Stromal cell of bone marrow (primary cell): ENCODE measurements at regions not wholly inside any gene's neighbourhood (a gene's known extent, or its start where the extent isn't known, plus 50 kb on each side); places are given as distances from the start of the nearest gene placed in this dataset.
A peak's percentile ranks its signal among the peaks of the same experiment; 100 is the strongest.
"Not testable (repeated sequence)": the region's sequence is repeated elsewhere in the genome, so short reads cannot be mapped to it uniquely, and the experiment has no call there.

Source experiments
- DNase-seq: peaks from one replicate; pipeline ENCODE4 v3.0.0-alpha.2; 2012; ENCODE audit warnings: low read depth

DNA sequence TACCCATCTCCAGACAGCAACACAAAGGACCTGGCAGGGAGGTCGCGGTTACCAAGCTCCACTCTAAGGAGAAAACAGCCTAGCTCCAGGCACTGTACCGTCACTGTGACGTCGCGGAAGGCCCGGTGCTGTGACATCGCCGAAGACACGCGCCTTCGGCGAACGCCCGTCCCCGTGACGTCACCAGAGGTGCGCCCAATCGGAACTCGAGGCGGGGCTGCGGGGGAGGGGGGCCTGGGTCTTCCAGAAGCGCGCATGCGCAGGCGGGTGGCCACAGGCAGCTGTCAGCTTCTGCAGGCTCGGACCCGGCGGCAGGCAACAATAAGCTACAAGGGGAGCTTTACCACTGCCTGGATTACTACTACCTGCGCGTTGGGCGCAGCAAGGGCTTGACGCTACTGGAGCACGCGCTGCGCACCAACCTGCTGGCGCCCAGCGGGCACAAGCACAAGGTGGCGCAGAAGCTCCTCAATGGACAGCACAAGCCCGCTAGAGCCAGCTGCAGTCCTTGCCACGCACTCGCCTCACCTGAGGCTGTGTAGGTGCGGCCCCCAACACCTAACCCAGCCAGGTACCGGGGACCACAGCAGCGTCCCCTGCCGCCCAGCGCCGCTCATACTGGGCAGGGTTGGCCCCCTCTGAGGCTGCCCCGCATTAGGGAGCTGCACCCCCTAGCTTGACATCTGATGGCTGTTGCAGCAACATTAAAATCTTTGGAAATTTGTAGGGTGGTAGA, 208.4 kb downstream of the TPST1 start:
- peak; percentile 19 for DNase-seq

DNA sequence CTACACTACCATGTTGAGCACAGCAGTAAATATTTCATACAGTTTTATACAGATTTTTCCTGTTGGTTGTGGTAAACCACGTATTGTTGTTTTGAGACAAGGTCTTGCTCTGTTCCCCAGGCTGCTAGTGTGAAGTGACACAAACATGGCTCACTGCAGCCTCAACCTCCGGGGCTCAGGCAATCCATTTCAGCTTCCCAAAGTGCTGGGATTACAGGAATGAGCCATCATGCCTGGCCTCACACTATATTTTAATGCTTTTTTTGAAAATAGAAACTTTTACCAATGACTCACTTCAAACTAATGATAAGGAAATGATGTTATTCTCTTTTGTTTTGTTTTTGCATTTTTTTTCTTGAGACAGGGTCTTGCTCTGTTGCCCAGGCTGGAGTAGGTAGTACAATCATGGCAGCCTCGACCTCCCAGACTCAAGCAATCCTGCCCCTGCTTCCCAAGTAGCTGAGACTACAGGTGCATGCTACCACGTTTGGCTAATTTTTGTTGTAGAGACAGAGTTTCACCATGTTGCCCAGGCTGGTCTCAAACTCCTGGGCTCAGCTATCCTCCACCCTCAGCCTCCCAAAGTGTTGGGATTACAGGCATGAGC, 210.6 kb downstream of the TPST1 start:
- DNase-seq: no peak

DNA sequence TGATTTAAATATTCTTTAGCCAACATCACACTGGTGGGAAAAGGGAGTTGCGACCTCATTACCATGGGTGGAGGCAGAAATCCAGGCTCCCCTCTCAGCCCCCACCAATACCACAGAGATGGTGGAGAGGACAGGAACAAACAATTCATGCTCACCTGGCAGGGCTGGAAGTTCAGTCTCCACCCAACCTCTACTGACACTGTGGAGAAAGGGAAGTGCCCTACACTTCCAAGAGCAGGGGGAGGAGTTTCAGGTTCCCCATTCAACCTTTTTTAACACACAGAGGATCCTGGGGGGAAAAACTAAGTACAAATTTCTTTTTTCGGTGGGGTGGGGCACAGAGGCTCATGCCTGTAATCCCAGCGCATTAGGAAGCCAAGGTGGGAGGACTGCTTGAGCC, 210.1 kb upstream of the KCTD7 start:
- DNase-seq: no peak

DNA sequence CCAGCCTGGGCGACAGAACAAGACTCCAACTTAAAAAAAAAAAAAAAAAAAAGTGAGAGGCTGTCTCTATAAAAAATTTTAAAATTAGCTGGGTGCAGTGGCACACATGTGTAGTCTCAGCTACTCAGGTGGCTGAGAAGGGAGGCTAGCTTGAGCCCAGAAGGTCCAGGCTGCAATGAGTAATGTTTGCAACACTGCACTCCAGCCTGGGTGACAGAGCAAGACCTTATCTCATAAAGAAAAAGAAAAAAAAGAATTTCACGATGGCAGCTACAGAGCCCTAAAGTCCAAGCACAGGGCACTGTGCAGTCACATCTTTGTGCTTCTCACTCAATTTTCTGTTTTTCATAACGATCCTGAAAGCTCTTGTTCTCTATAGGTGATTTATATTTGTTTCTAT, 209.5 kb upstream of the KCTD7 start:
- DNase-seq: no peak

DNA sequence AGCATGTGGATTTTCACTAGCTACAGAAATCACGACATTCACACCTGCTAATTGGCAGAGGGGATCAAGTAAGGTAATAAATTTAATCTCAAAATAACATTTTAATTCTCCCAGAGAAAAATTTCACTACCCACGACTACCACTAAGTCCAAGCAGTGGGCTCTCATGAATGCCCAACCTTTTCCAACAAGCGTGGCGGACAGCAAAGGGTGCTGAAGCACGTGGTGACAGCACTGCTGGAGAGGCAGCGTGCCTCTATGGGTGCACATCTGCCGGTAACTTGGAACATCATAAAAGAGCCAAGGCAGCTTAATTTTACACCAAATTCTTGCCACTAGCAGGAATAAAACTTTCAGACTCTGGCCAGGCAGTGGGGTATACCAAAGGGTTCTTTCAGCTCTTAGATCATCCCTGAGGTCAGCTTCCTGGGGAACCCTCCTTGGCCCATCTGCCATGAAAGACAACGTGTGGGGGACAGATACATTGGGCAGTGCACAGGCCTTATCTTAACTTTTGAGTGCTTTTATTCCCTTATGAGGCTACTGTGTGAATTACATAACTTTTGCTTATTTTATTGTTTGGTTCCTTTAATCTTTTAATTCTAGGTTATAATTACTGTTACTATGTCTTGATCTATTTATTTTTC, 206.7 kb upstream of the KCTD7 start:
- no peak for DNase-seq

DNA sequence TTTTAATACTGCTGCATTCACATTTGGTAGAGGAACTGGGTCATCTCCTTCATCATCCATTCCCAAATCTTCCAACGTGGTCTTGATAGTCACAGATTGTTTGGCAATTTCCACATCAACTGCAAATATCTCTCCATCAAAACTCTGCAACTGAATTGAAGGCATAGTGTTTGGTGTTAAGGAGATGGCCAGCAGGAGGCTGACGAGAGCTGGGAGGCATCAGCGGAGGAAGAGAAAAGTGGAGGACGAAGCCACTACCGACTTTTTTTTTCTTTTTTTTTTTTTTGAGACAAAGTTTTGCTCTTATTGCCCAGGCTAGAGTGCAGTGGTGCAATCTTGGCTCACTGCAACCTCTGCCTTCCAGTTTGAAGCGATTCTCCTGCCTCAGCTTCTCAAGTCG, 205.0 kb upstream of the KCTD7 start:
- no peak for DNase-seq

DNA sequence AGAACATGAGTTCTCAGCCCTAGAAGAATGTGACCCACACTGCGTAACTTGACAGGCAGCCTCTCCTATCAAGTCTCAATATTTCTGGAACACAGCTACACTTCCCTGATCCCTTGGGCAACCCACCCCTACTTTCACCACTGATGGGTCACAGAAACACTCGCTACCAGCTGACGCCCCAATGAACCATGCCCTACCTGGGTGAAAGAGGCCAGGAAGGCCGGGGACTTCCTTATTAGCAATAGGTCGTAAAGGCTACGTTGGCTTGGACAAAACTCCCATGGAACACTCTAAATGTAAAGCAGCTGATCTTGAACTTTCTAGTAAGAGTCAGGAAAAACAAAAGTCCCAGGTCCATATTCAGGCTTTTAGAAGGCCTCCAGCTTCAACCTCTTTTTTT, 202.3 kb upstream of the KCTD7 start:
- no peak for DNase-seq

DNA sequence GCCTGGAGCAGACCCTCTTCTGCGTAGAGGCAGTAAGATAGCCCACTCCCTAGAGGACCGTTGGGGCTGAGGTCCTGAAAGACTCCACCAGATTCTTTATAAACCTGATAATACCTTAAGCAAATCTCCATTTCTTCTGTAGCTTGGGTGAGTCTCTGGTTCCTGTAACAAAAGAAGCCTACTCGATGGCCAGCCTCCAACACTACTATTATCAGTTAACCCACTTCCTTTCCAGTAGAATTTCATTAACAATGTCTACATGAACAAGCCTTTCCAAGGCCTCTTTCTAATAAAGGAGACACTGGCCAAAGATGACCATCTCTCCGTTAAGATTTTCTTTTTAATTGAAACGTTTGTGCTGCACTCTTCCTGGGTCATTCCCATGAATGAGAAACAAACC, 201.7 kb upstream of the KCTD7 start:
- no peak for DNase-seq

DNA sequence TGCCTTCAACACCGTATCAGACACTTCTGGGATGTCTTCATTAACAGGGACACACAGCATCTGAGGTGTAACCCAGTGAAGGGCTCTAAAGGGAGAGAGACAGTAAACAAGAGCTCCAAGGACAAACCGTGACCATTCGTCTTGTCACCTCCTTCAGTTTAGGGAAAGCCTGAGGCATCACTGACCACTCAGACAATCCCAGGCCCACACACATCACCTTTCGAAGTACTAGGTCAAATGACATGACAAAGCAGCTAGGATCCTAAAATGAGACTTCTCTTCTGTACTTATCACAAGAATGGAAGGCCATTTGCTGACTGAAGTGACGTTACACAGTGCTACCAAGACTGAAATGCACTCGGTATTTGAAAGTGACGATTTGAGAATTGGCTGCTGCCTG, 200.7 kb upstream of the KCTD7 start:
- DNase-seq: no peak

DNA sequence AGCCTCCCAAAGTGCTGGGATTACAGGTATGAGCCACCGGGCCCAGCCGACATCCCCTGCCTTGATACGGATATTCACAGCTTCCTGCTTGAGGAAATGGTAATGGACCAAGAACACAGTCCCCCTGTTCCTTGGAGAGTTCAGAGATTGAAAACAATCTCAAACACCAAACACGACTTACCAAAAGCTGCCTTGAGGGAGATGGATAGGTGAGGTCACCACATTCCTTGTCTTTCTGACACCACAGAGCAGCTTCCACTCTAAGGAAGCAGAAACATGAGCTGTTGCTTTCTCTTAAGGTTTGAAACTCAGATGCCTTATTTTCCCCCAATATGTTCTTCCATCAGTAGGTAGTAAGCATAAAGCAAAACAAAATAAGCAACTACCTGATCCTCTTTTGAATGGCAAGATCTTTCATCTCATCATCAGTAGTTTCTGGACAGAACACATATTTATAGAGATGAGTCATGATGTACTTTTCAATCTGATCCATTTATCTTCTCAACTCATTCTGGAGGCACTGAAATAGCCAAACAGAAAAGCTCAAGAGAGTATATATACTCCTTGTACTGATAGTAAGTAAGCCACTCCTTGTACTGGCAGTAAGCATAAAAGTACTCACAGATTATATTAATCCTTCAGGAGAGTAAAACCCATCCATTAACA, 199.1 kb upstream of the KCTD7 start:
- DNase-seq: no peak

DNA sequence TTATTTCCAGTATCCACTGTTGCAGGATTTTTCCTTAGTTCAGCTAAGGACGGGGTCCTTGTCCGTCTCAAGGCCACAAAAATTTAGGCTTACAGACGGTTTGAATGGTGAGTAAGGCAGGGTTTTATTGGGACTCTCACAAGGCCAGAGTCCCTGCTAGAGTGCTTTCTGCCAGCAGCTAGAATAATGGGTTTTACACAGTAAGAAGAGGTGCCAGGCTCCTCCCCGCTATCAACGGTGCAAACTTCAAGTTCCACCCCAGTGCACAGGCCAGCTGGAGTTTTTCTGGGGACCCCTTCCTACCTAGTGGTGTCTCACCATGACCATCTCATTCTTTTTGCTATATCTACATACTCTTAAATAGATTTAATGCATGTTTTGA, 198.5 kb upstream of the KCTD7 start:
- DNase-seq: no peak

DNA sequence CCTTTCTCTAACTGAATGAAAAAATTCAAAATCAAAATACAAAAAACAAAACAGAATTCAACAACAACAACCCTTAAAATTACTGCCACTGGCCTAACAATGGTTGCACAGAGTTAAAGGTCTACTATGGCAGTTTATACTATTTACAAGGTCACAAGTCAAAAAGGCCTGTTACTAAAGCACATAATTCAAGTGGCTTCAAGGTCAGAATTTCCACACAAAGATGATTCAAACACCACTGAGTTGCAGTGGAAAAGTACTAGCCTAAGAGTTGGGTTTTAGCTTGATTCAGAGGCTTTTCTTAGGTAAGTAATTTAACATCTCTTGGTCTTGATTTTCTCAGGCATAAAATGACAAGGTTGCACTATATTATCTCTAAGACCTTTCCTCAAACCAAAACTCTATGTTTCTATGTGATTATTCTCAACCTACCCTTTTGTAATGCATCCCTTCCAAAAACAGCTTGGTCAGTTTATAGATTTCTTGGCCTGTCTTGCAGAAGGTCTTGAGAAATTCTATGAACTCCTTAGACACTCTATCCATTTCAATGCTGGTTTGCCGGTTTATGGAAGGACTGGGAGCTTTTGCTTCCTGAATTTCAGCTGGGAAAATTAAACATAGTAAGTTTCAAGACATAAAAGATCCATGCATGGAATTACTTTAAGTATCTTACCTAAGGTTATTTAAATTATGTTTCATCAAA, 189.8 kb upstream of the KCTD7 start:
- DNase-seq: not testable (repeated sequence)

DNA sequence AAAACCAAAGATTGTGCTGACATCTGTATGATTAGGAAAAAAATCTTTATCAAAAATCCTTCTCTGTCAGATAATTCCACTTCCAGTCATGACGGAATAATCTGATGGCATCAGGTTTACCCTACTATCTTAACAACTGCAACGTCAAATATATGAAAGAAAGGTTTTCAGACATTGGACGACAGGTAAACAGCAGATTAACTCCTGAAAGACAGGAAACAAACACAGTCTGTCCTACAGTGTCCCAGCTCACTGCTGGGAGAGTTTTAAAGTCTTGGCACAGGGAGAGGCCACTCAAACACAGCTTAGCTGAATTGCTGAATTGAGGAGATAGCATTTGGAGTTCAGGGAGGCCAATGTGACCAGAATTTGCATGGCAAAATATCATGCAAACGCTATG, 186.3 kb upstream of the KCTD7 start:
- no peak for DNase-seq

DNA sequence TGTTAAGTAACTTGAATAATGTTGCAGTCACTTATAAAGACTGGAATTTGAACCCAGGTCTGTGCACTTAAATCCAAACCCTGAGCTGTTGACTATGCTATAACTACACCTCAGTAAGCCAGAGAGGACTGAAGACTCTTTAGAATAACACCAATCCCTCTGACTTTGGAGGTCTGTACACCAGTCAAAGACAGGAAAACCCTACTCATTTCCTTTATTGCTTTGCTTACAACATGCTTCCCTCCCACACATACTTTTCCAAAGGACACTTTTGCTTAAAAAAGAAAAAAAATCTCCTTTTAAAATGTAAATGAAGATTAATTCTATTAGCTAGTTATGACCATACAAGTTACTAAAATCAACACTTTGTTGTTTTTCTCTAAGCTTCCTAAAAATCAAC, 184.7 kb upstream of the KCTD7 start:
- no peak for DNase-seq

DNA sequence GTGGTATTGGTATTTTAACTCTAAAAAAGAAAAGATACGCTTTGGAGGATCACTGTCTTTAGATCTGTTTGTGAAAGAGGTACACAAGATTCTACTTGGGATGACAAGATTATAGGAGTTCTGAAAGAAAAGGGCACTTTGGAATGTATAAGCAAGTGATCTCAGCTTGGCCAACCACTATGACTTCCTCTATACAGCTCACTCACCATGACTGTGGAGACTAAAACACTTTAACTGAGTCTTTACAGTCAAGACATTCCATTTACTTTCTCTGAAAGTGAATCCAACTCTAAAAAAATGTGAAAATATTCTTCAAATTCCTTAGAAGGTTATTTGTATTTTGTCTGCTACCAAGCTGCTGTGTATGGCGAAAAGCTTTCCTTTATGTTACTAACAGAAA, 181.7 kb upstream of the KCTD7 start:
- not testable (repeated sequence) for DNase-seq

DNA sequence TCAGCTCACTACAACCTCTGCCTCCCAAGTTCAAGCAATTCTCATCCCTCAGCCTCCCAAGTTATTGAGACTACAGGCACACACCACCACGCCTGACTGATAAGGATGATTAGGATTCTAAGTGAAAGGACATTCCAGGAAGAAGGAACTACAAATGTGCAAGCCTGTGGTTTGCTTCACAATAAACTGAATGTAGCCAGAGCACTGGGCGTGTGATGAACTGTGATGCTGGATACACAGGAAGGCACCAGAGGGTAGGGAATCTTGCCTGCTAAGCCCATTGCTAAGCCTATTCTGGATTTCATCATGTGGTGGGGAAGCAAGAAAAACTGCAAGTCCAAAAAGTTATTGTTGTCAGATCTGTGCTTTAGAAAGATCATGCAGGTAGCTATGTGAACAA, 177.9 kb upstream of the KCTD7 start:
- not testable (repeated sequence) for DNase-seq

DNA sequence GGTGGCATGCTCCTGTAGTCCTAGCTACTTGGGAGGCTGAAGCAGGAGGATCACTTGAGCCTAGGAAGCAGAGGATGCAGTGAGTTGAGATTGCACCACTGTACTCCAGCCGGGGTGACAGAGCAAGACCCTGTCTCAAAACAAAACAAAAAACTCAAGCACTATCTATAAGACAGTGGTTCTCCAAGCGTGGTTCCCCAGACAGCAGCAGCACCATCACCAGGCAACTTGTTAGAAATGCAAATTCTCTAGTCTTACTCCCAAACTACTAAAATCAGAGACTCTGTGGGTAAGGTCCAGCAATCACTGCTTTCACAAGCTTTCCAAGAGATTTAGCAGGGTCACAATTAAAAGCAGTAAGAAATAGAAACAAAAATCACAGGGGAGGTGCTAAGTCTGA, 177.0 kb upstream of the KCTD7 start:
- DNase-seq: not testable (repeated sequence)

DNA sequence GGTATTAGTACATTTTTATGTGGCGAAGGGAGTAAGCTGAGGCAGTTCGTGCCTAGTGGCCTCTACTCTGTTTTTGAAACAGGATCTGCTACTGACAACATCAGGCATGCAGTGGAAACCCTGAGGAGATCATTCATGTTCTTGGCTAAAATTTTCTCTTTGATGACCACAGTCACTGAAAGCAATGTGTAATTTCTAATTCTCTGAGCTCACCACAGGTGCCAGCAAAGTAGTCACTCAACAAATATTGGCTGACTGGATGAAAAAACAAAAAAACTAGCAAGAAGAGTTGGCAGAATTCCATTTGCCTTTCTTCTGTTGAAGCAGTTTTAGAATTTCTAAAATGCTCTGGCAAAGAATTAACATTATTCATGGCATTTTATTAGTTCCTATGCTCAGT, 176.5 kb upstream of the KCTD7 start:
- DNase-seq: peak; percentile 40

DNA sequence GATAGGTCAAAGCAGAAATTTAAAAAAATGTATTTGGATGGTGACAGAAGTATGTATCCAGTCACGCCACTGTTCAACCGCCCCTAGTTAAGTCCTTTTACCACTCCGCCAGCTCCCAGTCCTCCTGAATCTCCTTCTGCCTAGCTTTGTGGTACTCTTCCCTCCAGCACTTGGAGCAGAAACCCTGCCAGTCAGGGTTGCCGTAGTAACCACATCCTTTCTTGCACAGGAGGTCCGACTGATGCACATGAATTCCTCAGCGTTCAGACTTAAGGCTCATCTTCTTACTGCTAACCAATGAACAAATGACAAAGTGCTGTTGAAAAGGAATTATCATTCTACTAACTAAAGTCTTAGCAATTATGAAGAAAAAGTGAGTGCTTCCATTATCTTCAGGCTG, 175.3 kb upstream of the KCTD7 start:
- DNase-seq: no peak

DNA sequence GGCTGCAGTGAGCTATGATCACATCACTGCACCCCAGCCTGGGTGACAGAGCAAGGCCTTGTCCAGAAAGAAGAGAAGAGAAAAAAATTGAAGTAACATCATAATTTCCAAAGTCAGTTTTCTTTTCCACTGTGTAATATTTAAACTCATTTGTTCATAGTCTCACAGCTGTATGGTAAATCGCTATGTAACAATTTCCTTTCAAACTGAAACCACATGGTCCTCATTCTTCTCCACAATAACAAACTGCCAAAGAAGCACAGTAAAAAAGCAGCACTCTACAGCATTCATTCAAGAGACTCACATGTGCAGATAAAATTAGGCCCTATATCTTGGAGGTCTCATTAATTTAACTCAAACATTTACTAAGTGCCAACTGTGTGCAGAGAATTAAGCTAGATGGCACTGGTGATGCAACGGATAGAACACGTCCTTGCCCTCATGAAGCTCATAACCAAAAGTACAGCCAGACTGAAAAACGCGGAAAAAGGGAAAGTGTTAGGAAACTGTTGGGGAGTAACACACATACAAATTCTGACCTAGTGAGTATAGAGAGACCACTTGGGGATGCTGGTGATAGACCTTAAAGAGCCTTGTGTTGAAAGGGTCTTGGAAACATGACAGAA, 174.0 kb upstream of the KCTD7 start:
- DNase-seq: no peak

DNA sequence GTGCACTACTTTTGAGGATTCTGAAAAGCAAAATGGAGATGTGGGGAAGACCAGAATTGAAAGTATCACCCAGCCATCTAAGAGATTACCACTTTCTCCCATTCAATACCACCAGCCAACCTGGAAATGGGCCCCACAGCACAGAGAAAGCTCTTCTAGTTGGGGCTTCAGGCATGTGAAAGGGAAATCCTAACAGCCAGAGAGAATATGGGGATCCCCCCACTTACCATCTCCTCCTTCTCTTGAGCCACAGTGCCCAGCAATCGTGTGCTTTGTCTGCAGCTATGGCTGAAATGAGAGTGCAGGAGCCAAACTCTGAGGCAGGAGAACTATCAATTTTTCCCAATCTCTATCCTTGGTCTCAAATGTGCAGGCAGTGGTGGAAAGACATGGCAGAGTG, 173.2 kb upstream of the KCTD7 start:
- not testable (repeated sequence) for DNase-seq

DNA sequence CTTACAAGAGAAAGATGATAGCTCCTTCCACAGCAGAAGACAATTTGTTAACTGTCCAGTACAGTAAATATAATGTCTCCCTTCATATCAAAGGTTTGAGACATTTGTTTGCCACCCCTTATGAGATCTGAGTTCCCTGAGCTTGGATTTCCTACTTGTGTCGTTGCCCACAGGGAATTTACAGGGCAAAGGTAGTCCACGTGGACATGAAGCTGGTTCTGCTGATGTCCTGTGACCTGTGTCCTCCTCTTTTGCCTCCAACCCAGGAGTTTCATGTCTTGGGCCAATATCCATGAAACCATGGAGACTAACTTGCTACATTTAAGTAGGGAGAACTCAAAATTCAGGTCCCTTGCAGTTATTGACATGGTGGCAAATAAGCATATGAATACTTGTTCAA, 172.2 kb upstream of the KCTD7 start:
- DNase-seq: not testable (repeated sequence)
